PFSK-1 (cell line): ENCODE measurements at regions not wholly inside any gene's neighbourhood (a gene's known extent, or its start where the extent isn't known, plus 50 kb on each side); places are given as distances from the start of the nearest gene placed in this dataset.

Source experiments
- FOXP2 ChIP-seq: optimal IDR thresholded peaks from 2 replicates; pipeline ENCODE3; 2011; ENCODE audit warnings: borderline replicate concordance, control low read depth, inconsistent platforms; ENCODE audit not compliant: insufficient read depth; ENCODE audit errors: extremely low read length, extremely low read depth
- POLR2AphosphoS5 ChIP-seq: IDR thresholded peaks from 2 replicates; pipeline ENCODE4 v1.6.1; 2012; ENCODE audit warnings: low read depth, mild to moderate bottlenecking, control low read depth, low read length, moderate library complexity
- REST ChIP-seq, 2 experiments: IDR thresholded peaks; 2 replicates each; pipeline versions ENCODE4 v1.6.1 to v1.8.0; 2011 to 2012; ENCODE audit warnings: low read depth in 2 of 2, low read length in 2 of 2, control low read depth in 1 of 2, inconsistent platforms in 1 of 2, mild to moderate bottlenecking in 1 of 2, moderate library complexity in 1 of 2; ENCODE audit not compliant: insufficient read depth in 1 of 2
- SIN3A ChIP-seq: IDR thresholded peaks from 2 replicates; pipeline ENCODE4 v1.6.1; 2012; ENCODE audit warnings: mild to moderate bottlenecking, low read length, moderate library complexity, borderline replicate concordance; ENCODE audit not compliant: insufficient read depth
- TAF1 ChIP-seq: IDR thresholded peaks from 2 replicates; pipeline ENCODE4 v1.6.1; 2012; ENCODE audit warnings: low read length, control low read depth, borderline replicate concordance; ENCODE audit not compliant: insufficient read depth

GRCh38 chr2:238996331-238997136, 148.6 kb downstream of the TWIST2 start:
- no peak for TF ChIP-seq SIN3A
- no peak for TF ChIP-seq POLR2AphosphoS5
- no peak for TF ChIP-seq FOXP2
- TF ChIP-seq REST (IDR thresholded peaks at IDR 0.05; ENCODE audit: insufficient read depth in 1 of 2, low read depth in 2 of 2, low read length in 2 of 2) = no peak
- TF ChIP-seq TAF1 = no peak

GRCh38 chr2:238997137-238997390, 149.2 kb downstream of the TWIST2 start:
- no peak for TF ChIP-seq TAF1

GRCh38 chr2:238997684-238998083, 149.8 kb downstream of the TWIST2 start:
- TF ChIP-seq POLR2AphosphoS5 = no peak
- no peak for TF ChIP-seq TAF1
- no peak for TF ChIP-seq FOXP2
- no peak for TF ChIP-seq REST (IDR thresholded peaks at IDR 0.05; ENCODE audit: insufficient read depth in 1 of 2, low read depth in 2 of 2, low read length in 2 of 2)
- no peak for TF ChIP-seq SIN3A
